HT-29 (cell line): ENCODE measurements at regions not wholly inside any gene's neighbourhood (a gene's known extent, or its start where the extent isn't known, plus 50 kb on each side); places are given as distances from the start of the nearest gene placed in this dataset. TPM values are rescaled to one million over a fixed set of nuclear protein-coding genes. Genes with fewer than 3 reads are reported as not detected.

Source experiments
- DNase-seq: peaks from one replicate; pipeline ENCODE4 v3.0.0-alpha.2; 2015; ENCODE audit warnings: low spot score
- small RNA-seq: library from RNA; depleted of rRNA; stranded (forward); fragments of <200 nt; gene quantifications from one replicate; pipeline ENCODE3, GENCODE V24; 2014

DNA sequence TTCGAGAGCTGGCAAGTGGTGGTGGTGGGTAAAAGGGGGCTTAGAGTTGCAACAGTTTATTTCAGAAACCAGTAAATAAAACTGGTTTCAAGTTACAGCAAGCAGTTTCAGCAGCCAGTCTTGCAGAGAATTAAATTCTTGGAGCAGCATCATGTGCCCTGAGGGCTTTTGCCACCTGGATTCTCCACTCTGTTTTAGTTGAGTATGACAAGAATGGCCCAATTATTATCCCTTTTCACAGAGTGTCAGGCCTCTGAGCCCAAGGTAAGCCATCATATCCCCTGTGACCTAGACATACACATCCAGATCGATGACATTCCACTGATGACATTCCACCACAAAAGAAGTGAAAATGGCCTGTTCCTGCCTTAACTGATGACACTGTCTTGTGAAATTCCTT is 72.8 kb upstream of the FANCL start:
- DNase-seq: no peak

GRCh38 chr2:58308435-58308834 is 67.3 kb upstream of the FANCL start:
- DNase-seq: no peak

DNA sequence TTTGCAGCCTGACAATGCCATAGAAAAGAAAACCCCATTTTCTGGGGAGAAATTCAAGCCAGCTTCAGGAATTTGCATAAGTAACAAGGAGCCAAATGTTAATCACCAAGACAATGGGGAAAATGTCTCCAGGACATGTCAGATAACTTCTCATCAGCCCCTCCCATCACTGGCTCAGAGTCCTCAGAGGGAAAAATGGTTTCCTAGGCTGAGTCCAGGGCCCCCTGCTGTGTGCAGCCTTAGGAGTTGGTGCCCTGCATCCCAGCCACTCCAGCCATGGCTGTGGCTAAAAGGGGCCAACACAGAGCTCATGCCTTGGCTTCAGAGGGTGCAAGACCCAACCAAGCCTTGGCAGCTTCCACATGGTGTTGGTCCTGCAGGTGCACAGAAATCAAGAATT is 63.7 kb upstream of the FANCL start:
- DNase-seq: no peak

DNA sequence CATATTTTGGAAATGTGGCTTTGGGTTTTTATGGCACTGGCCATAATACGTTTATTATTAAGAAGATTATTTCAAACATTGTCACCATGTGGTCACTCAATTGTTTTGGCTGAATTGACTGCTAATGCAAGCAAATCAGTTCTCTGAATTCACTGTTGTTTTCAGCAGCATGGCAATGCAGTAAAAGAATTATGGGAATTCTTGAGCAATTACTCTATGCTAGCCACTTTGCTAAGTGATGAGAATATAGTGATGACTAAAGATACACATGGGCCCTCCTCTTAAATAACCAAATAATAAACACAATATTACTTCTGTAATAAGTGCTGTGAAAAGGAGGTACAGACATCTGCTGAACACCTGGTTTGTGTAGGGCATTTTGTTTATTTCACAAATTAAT is 58.0 kb upstream of the FANCL start:
- DNase-seq: no peak

GRCh38 chr2:58293056-58293455 is 51.9 kb upstream of the FANCL start:
- no peak for DNase-seq

GRCh38 chr2:58291726-58292438 is 50.8 kb upstream of the FANCL start:
- no peak for DNase-seq

Small RNA genes lying in the stretch of these regions (small RNA-seq; reads per million reads assigned to genes)
- gene AC007179.3 (not detected), gene MIR4432 (not detected), gene RNA5SP94 (not detected), gene RNU1-32P (not detected), gene RNU6-508P (not detected)
